K562 (cell line): ENCODE measurements at regions not wholly inside any gene's neighbourhood (a gene's known extent, or its start where the extent isn't known, plus 50 kb on each side); places are given as distances from the start of the nearest gene placed in this dataset.
"Not testable (repeated sequence)": the region's sequence is repeated elsewhere in the genome, so short reads cannot be mapped to it uniquely, and the experiment has no call there.

Source experiments
- ATF1 ChIP-seq, 2 experiments: fragments of 450-650 bp in 1 of 2; IDR thresholded peaks; 2 replicates each; pipeline ENCODE4 v1.6.1; 2016; ENCODE audit warnings: missing compliant biosample characterization in 1 of 2, missing genetic modification characterization in 1 of 2
- GTF2A2 ChIP-seq: IDR thresholded peaks from 2 replicates; pipeline ENCODE4 v1.6.1; 2016; ENCODE audit warnings: mild to moderate bottlenecking, missing genetic modification characterization, missing compliant biosample characterization
- MEIS2 ChIP-seq: fragments of 450-650 bp; IDR thresholded peaks from 2 replicates; pipeline ENCODE4 v1.6.1; 2014; ENCODE audit warnings: mild to moderate bottlenecking; ENCODE audit not compliant: partially characterized antibody
- MGA ChIP-seq: fragments of 450-650 bp; IDR thresholded peaks from 2 replicates; pipeline ENCODE4 v1.6.1; 2016; ENCODE audit warnings: mild to moderate bottlenecking, moderate library complexity
- PHF8 ChIP-seq: fragments of 200-600 bp; sonication (generic); IDR thresholded peaks from 2 replicates; pipeline ENCODE4 v1.6.1; 2012; ENCODE audit warnings: mixed run types, mild to moderate bottlenecking, inconsistent platforms, low read length, moderate library complexity, borderline replicate concordance
- POLR2AphosphoS5 ChIP-seq: IDR thresholded peaks from 2 replicates; pipeline ENCODE4 v1.6.1; 2011; ENCODE audit warnings: mild to moderate bottlenecking, low read depth, low read length, moderate library complexity; ENCODE audit not compliant: control insufficient read depth, insufficient read depth
- POLR2B ChIP-seq: fragments of 450-650 bp; IDR thresholded peaks from 2 replicates; pipeline ENCODE4 v1.6.1; 2018; ENCODE audit warnings: low read depth; ENCODE audit not compliant: partially characterized antibody
- POLR2G ChIP-seq: fragments of 200-400 bp; formaldehyde crosslinking; IDR thresholded peaks from 2 replicates; pipeline ENCODE4 v1.6.1; 2017; ENCODE audit warnings: low read depth, mild to moderate bottlenecking, antibody characterized with exemption, low read length, moderate library complexity
- POLR2H ChIP-seq: IDR thresholded peaks from 2 replicates; pipeline ENCODE4 v1.6.1; 2016; ENCODE audit warnings: missing genetic modification characterization, low read depth, mild to moderate bottlenecking, control low read depth, missing compliant biosample characterization, moderate library complexity
- SUPT5H ChIP-seq: fragments of 450-650 bp; IDR thresholded peaks from 2 replicates; pipeline ENCODE4 v1.6.1; 2016
- TF ChIP-seq, protein P1 (sequence below): fragments of 450-650 bp; IDR thresholded peaks from 2 replicates; pipeline ENCODE4 v1.6.1; 2016

DNA sequence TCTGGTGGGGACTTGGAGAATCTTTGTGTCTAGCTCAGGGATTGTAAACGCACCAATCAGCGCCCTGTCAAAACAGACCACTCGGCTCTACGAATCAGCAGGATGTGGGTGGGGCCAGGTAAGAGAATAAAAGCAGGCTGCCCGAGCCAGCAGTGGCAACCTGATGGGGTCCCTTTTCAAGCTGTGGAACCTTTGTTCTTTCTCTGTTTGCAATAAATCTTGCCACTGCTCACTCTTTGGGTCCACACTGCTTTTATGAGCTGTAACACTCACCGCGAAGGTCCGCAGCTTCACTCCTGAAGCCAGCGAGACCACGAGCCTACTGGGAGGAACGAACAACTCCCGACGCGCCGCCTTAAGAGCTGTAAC is 288.6 kb upstream of the UBE2E3 start (continued):
- peak; percentile 7; the same call in 1 of the 2 replicates for TF ChIP-seq MGA
- TF ChIP-seq ATF1 (CRISPR knock-in tag; IDR thresholded peaks at IDR 0.05): not testable (repeated sequence)
- TF ChIP-seq ATF1 (tag; IDR thresholded peaks at IDR 0.05): 0 out of 2 replicates have a peak, but pooled peaks have one; percentile 7
- TF ChIP-seq GTF2A2: peak; percentile 59
- peak; percentile 65 for TF ChIP-seq POLR2B
- peak; percentile 72 for TF ChIP-seq POLR2G
- peak; percentile 52 for TF ChIP-seq POLR2AphosphoS5
- TF ChIP-seq, protein P1, sequence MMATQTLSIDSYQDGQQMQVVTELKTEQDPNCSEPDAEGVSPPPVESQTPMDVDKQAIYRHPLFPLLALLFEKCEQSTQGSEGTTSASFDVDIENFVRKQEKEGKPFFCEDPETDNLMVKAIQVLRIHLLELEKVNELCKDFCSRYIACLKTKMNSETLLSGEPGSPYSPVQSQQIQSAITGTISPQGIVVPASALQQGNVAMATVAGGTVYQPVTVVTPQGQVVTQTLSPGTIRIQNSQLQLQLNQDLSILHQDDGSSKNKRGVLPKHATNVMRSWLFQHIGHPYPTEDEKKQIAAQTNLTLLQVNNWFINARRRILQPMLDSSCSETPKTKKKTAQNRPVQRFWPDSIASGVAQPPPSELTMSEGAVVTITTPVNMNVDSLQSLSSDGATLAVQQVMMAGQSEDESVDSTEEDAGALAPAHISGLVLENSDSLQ: peak; percentile 14; the same call in 1 of the 2 replicates
- peak; percentile 77 for TF ChIP-seq POLR2H
- TF ChIP-seq SUPT5H: peak; percentile 76
- TF ChIP-seq PHF8: peak; percentile 31; the same call in 1 of the 2 replicates
- peak; percentile 51 for TF ChIP-seq MEIS2
